ENCODE measurements at regions not wholly inside any gene's neighbourhood (a gene's known extent, or its start where the extent isn't known, plus 50 kb on each side); places are given as distances from the start of the nearest gene placed in this dataset.

DNA sequence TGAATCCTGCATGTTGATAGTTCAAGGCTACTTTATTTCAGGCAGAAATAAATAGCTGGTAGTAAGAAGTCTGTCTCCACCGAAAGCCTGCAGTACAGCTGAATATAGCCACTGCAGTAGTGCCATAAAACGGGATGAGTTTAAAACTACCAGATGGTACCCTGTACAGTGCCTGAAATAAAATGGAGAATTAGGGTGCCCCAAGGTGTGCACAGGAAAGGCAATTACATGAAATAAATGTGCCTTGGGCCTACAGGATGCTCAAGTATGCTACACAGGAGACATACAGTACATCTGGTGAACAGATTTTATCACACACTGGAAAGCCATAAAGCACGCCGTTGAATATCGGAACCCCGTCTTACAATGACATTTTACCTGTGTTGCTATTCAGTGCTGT lies 447.7 kb upstream of the HNRNPA3 start:
- Histone ChIP-seq H3K4me3 (ENCODE audit: insufficient read depth, low read depth, low read length) (no peak overlapping the region), H3K27me3 (ENCODE audit: control insufficient read depth, insufficient read depth, low read length, poor library complexity, severe bottlenecking) (no peaks in the 10 kb centered on the region), H3K9me3 (ENCODE audit: control insufficient read depth, low read length) (no peaks in the 10 kb centered on the region), H3K4me1 (ENCODE audit: control insufficient read depth, insufficient read depth, low read length) (peaks cover 16% of the 10 kb centered on the region), H3K27ac (ENCODE audit: insufficient read depth, low read depth, low read length, poor library complexity, severe bottlenecking) (no peak overlapping the region), H3K36me3 (ENCODE audit: control insufficient read depth, insufficient read depth, low read length) (no peaks in the 10 kb centered on the region)
- 92 to 96% methylated on average over 6 of the region's 6 CpGs for WGBS, 2 experiments

DNA sequence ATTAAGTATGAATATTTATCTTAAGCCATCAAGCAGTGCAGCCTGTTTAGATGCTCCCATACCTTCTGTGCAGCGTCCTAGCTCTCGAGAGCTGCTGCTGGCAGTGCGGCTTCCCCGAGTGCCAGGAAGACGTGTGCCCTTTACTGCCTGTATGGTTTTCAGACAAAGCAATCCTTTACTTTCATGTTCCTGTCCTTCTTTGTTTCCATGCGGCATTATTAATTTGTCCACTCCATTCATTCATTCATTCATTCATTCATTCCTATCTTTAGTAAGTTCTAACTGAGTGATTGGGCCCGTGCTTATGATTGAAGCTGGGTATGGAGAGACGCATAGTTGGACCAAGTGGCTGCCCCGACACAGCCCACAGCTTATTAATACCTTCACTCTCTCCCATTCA lies 446.6 kb upstream of the HNRNPA3 start:
- Histone ChIP-seq H3K36me3 (ENCODE audit: control insufficient read depth, insufficient read depth, low read length) (no peaks in the 10 kb centered on the region), H3K9me3 (ENCODE audit: control insufficient read depth, low read length) (no peaks in the 10 kb centered on the region), H3K27ac (ENCODE audit: insufficient read depth, low read depth, low read length, poor library complexity, severe bottlenecking) (no peak overlapping the region), H3K4me3 (ENCODE audit: insufficient read depth, low read depth, low read length) (no peak overlapping the region), H3K27me3 (ENCODE audit: control insufficient read depth, insufficient read depth, low read length, poor library complexity, severe bottlenecking) (no peaks in the 10 kb centered on the region), H3K4me1 (ENCODE audit: control insufficient read depth, insufficient read depth, low read length) (peaks cover 16% of the 10 kb centered on the region)
- 93 to 94% methylated on average over 9 of the region's 9 CpGs for WGBS, 2 experiments

DNA sequence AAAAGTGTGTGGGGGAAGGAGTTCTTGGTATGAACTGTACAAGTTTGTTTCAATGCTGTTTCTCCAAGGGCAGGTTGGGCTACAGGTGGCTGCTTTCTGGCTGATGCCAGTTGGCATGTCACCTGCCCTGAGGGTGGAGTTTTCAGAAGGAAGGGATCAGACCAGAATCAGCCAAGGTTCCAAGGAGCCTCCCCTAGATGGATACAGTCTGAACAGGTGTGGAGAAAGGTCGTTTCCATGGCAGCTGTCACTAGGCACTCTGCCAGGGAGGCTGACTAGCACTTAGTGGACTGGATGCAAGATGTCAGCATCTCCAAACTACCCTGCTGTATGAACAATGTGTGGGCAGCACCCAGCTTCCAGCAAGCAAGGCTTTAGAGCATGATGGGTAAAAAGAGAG lies 444.4 kb upstream of the HNRNPA3 start:
- no peak overlapping the region for H3K4me3 ChIP-seq (ENCODE audit: insufficient read depth, low read depth, low read length)
- H3K9me3 ChIP-seq (ENCODE audit: control insufficient read depth, low read length) = no peaks in the 10 kb centered on the region
- no peaks in the 10 kb centered on the region for H3K27me3 ChIP-seq (ENCODE audit: control insufficient read depth, insufficient read depth, low read length, poor library complexity, severe bottlenecking)
- peaks cover 16% of the 10 kb centered on the region for H3K4me1 ChIP-seq (ENCODE audit: control insufficient read depth, insufficient read depth, low read length)
- H3K27ac ChIP-seq (ENCODE audit: insufficient read depth, low read depth, low read length, poor library complexity, severe bottlenecking) = no peak overlapping the region
- WGBS, 2 experiments = 76 to 92% methylated on average over 1 of the region's 1 CpG
- no peaks in the 10 kb centered on the region for H3K36me3 ChIP-seq (ENCODE audit: control insufficient read depth, insufficient read depth, low read length)

GRCh38 chr2:176769021-176769420 lies 443.6 kb upstream of the HNRNPA3 start:
- no peak overlapping the region for H3K27ac ChIP-seq (ENCODE audit: insufficient read depth, low read depth, low read length, poor library complexity, severe bottlenecking)
- no peak overlapping the region for H3K4me3 ChIP-seq (ENCODE audit: insufficient read depth, low read depth, low read length)
- H3K36me3 ChIP-seq (ENCODE audit: control insufficient read depth, insufficient read depth, low read length) = no peaks in the 10 kb centered on the region
- H3K4me1 ChIP-seq (ENCODE audit: control insufficient read depth, insufficient read depth, low read length) = peaks cover 8% of the 10 kb centered on the region
- H3K9me3 ChIP-seq (ENCODE audit: control insufficient read depth, low read length) = no peaks in the 10 kb centered on the region
- 74 to 83% methylated on average over 3 of the region's 3 CpGs for WGBS, 2 experiments
- no peaks in the 10 kb centered on the region for H3K27me3 ChIP-seq (ENCODE audit: control insufficient read depth, insufficient read depth, low read length, poor library complexity, severe bottlenecking)

GRCh38 chr2:176769499-176770370 lies 442.9 kb upstream of the HNRNPA3 start:
- 93 to 97% methylated on average over 5 to 6 of the region's 6 CpGs for WGBS, 2 experiments
- H3K36me3 ChIP-seq (ENCODE audit: control insufficient read depth, insufficient read depth, low read length) = no peaks in the 10 kb centered on the region
- H3K4me3 ChIP-seq (ENCODE audit: insufficient read depth, low read depth, low read length) = no peak overlapping the region
- H3K27me3 ChIP-seq (ENCODE audit: control insufficient read depth, insufficient read depth, low read length, poor library complexity, severe bottlenecking) = no peaks in the 10 kb centered on the region
- H3K4me1 ChIP-seq (ENCODE audit: control insufficient read depth, insufficient read depth, low read length) = peaks cover 3% of the 10 kb centered on the region
- no peak overlapping the region for H3K27ac ChIP-seq (ENCODE audit: insufficient read depth, low read depth, low read length, poor library complexity, severe bottlenecking)
- no peaks in the 10 kb centered on the region for H3K9me3 ChIP-seq (ENCODE audit: control insufficient read depth, low read length)

DNA sequence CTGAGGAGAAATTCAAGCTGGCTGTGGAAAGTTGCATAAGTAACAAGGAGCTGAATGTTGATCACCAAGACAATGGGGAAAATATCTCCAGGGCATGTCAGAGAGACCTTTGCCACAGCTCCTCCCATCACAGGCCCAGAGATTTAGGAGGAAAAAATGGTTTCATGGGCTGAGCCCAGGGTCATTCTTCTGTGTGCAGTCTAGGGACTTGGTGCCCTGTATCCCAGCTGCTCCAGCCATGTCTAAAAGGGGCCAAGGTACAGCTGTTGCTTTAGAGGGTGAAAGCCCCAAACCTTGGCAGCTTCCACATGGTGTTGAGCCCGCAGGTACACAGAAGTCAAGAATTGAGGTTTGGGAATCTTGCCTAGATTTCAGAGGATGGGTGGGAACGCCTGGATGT lies 439.8 kb upstream of the HNRNPA3 start:
- Histone ChIP-seq H3K27me3 (ENCODE audit: control insufficient read depth, insufficient read depth, low read length, poor library complexity, severe bottlenecking) (no peaks in the 10 kb centered on the region), H3K9me3 (ENCODE audit: control insufficient read depth, low read length) (no peaks in the 10 kb centered on the region), H3K27ac (ENCODE audit: insufficient read depth, low read depth, low read length, poor library complexity, severe bottlenecking) (no peak overlapping the region), H3K4me3 (ENCODE audit: insufficient read depth, low read depth, low read length) (no peak overlapping the region), H3K4me1 (ENCODE audit: control insufficient read depth, insufficient read depth, low read length) (no peaks in the 10 kb centered on the region), H3K36me3 (ENCODE audit: control insufficient read depth, insufficient read depth, low read length) (no peaks in the 10 kb centered on the region)
- WGBS, 2 experiments = 90 to 94% methylated on average over 2 of the region's 2 CpGs

DNA sequence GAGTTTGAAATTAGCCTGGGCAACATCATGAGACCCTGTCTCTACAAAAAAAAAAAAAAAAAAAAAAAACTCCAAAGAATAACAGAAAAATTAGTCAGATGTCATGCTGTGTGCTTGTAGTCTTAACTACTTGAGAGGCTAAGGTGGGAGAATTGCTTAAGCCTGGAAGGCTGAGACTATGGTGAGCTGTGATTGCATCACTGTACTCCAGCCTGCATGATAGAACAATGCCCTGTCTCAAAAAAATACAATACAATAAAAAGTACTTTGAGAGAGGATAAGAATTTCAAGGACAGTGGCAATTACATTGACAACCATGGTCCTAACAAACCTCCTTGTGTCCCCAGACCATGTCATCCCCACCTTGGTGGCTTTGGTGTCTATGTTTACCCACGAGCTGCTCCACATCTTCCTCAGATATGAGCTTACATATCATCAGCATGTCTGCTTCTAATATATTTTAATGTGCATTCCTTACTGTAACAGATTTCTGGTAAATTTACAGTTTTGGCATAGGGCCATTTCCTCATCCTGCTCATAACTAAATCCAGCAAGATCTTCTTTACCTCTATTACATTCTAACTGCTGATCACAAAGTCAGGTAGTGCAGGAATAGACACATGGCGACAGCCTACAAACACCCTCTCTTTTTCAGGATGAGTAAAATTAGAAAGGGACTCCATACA lies 437.7 kb upstream of the HNRNPA3 start:
- 78 to 95% methylated on average over 1 to 2 of the region's 2 CpGs for WGBS, 2 experiments
- H3K27ac ChIP-seq (ENCODE audit: insufficient read depth, low read depth, low read length, poor library complexity, severe bottlenecking) = no peak overlapping the region
- no peaks in the 10 kb centered on the region for H3K36me3 ChIP-seq (ENCODE audit: control insufficient read depth, insufficient read depth, low read length)
- no peak overlapping the region for H3K4me3 ChIP-seq (ENCODE audit: insufficient read depth, low read depth, low read length)
- H3K27me3 ChIP-seq (ENCODE audit: control insufficient read depth, insufficient read depth, low read length, poor library complexity, severe bottlenecking) = no peaks in the 10 kb centered on the region
- no peaks in the 10 kb centered on the region for H3K9me3 ChIP-seq (ENCODE audit: control insufficient read depth, low read length)
- no peaks in the 10 kb centered on the region for H3K4me1 ChIP-seq (ENCODE audit: control insufficient read depth, insufficient read depth, low read length)

DNA sequence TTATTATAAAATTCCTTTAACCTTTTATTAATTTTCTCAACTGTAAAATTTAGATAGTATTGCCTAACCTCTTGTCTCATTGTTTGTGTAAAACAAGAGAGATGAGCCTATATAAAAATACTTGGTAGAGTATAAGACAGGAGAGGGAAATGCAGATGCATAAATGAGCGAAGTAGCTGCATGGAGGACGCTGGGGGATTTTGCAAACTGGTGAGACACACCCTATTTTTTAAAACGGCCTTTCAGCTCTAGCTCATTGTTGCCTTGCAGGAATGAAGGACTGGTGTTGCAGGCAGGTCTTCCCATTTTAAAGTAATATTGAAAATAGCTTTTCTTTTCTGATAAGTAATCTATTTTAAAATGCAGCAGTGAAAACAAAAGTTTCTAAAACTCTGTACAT lies 435.3 kb upstream of the HNRNPA3 start:
- no peaks in the 10 kb centered on the region for H3K36me3 ChIP-seq (ENCODE audit: control insufficient read depth, insufficient read depth, low read length)
- H3K4me3 ChIP-seq (ENCODE audit: insufficient read depth, low read depth, low read length) = no peak overlapping the region
- no peaks in the 10 kb centered on the region for H3K27me3 ChIP-seq (ENCODE audit: control insufficient read depth, insufficient read depth, low read length, poor library complexity, severe bottlenecking)
- no peaks in the 10 kb centered on the region for H3K9me3 ChIP-seq (ENCODE audit: control insufficient read depth, low read length)
- no peak overlapping the region for H3K27ac ChIP-seq (ENCODE audit: insufficient read depth, low read depth, low read length, poor library complexity, severe bottlenecking)
- H3K4me1 ChIP-seq (ENCODE audit: control insufficient read depth, insufficient read depth, low read length) = no peaks in the 10 kb centered on the region
- 80 to 97% methylated on average over 3 of the region's 3 CpGs for WGBS, 2 experiments

DNA sequence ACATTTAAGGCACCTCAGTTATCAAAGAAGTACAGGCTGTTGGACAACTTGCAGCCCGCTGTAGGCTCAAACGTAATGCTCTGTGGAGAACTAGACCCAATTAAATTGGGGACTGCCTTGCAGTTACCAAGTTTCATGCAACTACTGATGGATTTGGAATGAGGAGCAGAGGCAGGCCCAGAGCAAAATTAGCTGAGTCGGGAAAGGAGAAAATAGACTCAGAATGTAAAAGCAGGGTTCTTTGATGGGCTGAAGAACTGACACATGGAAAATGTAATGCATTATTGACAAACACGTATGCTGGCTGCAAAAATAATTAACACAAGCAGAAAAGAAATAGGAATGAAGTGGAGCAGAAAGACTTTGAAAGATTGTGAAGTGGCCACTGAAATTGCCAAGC lies 432.7 kb upstream of the HNRNPA3 start:
- WGBS, 2 experiments = 95% methylated on average over 4 of the region's 4 CpGs
- Histone ChIP-seq H3K9me3 (ENCODE audit: control insufficient read depth, low read length) (no peaks in the 10 kb centered on the region), H3K27me3 (ENCODE audit: control insufficient read depth, insufficient read depth, low read length, poor library complexity, severe bottlenecking) (no peaks in the 10 kb centered on the region), H3K4me3 (ENCODE audit: insufficient read depth, low read depth, low read length) (no peak overlapping the region), H3K4me1 (ENCODE audit: control insufficient read depth, insufficient read depth, low read length) (no peaks in the 10 kb centered on the region), H3K27ac (ENCODE audit: insufficient read depth, low read depth, low read length, poor library complexity, severe bottlenecking) (no peak overlapping the region), H3K36me3 (ENCODE audit: control insufficient read depth, insufficient read depth, low read length) (no peaks in the 10 kb centered on the region)

DNA sequence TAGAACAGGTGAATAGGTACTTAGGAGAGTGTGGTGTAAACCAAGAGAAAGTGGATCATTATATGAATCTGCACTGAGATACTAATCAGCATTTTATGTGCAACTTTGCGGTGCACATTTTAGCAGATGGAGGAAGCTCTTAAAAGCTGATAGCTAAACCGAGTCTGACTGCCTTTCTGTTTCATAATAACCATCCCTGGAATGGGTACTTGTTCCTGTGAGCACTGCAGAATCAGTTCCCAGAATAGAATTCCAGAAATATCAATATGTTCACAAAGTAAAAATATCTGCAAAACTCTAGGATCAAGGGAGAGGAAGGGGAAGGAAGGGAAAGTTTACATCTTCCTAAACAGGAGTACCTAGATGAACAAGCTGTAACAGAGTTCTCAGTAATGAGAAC lies 432.2 kb upstream of the HNRNPA3 start:
- no peak overlapping the region for H3K4me3 ChIP-seq (ENCODE audit: insufficient read depth, low read depth, low read length)
- no peak overlapping the region for H3K27ac ChIP-seq (ENCODE audit: insufficient read depth, low read depth, low read length, poor library complexity, severe bottlenecking)
- H3K9me3 ChIP-seq (ENCODE audit: control insufficient read depth, low read length) = no peaks in the 10 kb centered on the region
- no peaks in the 10 kb centered on the region for H3K36me3 ChIP-seq (ENCODE audit: control insufficient read depth, insufficient read depth, low read length)
- no peaks in the 10 kb centered on the region for H3K4me1 ChIP-seq (ENCODE audit: control insufficient read depth, insufficient read depth, low read length)
- no peaks in the 10 kb centered on the region for H3K27me3 ChIP-seq (ENCODE audit: control insufficient read depth, insufficient read depth, low read length, poor library complexity, severe bottlenecking)
- 93 to 99% methylated on average over 2 of the region's 2 CpGs for WGBS, 2 experiments

All from ectodermal cell (in vitro differentiated cells).